Urothelium cell line (cell line): ENCODE measurements at regions not wholly inside any gene's neighbourhood (a gene's known extent, or its start where the extent isn't known, plus 50 kb on each side); places are given as distances from the start of the nearest gene placed in this dataset.
"Not testable (repeated sequence)": the region's sequence is repeated elsewhere in the genome, so short reads cannot be mapped to it uniquely, and the experiment has no call there.

Experiments used
- DNase-seq: peaks from one replicate; pipeline ENCODE4 v3.0.0; 2011; ENCODE audit warnings: low spot score, mixed read lengths
- FAIRE-seq: peaks from 2 replicates; lab custom pipeline; 2011; peaks lifted over from hg19 to GRCh38; lab: Jason Lieb, UNC

- DNase-seq (no peak), FAIRE-seq (no peak)
Observed at GRCh38 chr9:87781331-87781730, 55.4 kb downstream of the CTSL start.

DNA sequence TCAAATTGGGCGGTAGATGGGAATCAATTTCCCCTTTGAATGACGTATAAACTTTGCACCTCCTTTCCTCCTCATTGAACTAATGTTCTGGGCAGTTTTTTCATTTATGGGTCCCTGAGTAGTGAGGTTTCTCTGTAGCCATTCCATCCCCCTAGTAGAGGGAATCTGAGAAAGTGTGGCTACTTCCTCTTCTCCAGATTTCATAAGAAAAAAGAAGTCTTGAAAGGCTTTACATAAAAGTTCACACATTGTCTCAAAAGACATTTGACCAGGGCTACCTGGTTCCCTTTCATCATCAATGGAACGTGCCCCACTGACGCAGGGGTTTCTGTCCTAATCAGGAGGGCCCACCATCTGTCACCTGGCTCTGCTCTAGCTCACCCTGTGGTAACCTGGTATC, 57.3 kb downstream of the CTSL start:
- FAIRE-seq, result no peak
- no peak for DNase-seq

GRCh38 chr9:87785315-87785970, 59.5 kb downstream of the CTSL start:
- not testable (repeated sequence) for FAIRE-seq, DNase-seq

GRCh38 chr9:87786423-87786822, 60.5 kb downstream of the CTSL start:
- FAIRE-seq, result no peak
- DNase-seq, result no peak

- no peak for DNase-seq
- FAIRE-seq, result no peak
Observed at GRCh38 chr9:87786876-87787275, 61.0 kb downstream of the CTSL start.

DNA sequence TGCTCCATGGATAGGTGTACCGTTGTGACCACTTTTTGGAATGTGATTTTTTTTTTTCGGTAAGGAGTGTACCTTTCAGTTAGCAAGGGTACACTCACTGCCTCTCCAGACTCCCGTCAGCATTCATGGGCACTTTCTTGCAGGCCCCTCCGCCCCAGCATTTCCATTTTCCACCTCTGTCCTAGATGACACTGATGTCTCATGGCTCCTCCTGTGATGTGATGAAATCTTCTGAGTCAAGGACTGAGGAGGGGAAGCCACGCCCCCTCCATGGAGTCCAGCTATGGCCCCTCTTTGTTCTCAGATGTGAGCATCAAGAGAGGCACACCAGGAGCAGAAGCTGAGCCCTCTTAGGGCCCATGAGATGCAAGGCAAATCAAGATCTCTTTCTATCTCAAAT, 61.8 kb downstream of the CTSL start:
- FAIRE-seq (no peak), DNase-seq (no peak)

GRCh38 chr9:87792831-87793288, 66.9 kb downstream of the CTSL start:
- DNase-seq (peak; percentile 75), FAIRE-seq (no peak)

DNA sequence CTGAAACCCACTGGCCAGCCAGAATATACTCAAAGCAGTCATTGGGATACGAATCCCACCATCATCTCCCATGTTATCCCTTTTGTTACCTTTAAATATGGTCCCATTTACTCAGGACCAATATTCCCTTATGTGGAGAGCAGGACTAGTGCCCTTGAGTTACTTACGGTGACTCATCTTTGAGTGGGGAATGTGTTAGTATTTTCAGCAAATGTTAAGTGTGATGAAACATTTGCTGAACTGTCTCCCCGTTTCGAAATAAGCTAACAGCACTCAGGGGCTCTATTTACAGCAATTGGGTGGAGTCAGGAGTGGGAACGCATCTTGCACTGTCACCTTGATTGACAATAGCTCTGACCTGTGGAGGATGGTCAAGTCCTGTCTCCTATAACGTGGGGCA, 67.4 kb downstream of the CTSL start:
- peak; percentile 35 for DNase-seq
- FAIRE-seq, result no peak

DNA sequence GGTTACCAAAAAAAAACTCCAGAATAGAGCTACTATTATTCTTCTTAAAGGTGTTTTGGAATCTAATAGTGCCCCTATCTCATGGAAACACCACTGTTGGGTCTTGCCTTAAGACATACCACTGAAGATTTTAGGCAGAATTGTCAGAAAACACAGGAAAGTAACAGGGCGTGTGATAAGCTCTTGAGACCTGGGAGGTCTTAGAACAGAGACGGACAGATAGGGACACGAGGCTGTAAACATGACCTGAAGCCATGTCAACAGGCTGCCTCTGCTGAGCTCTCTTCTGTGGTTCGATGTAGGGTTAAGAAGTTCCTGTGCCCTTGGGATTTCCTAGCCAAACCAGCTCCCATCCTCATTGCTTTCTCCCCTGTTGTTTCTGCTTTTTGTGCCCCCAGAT, 69.3 kb downstream of the CTSL start:
- DNase-seq (no peak), FAIRE-seq (no peak)

- DNase-seq (no peak), FAIRE-seq (no peak)
Observed at GRCh38 chr9:87796196-87796595, 70.3 kb downstream of the CTSL start.

DNA sequence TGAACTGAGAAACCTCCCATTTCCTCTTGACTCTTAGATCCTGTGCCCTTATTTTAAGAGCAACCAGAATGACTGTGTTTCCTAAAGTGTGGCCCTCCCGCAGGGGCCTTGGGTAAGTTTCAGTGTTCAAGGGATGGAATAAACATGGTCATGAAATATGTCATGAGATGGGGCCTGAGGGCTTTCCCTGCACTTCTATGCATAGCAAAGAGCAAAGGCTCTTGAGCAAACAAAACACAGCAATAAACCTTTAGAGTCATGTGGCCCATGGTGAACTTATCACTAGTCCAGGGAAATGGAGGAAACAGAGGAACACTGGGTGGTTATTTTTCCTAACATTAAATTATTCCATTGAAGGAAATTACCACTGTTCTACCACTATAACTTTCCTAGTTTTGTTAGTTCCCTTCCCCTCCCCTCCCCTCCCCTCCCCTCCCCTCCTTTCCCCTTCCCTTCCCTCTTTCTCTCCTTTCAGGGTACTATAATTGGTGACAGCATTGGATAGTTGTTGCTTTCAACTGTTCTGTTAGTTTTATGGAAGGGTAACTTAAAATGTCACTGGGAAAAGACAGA, 72.4 kb downstream of the CTSL start:
- DNase-seq (no peak), FAIRE-seq (no peak)

DNA sequence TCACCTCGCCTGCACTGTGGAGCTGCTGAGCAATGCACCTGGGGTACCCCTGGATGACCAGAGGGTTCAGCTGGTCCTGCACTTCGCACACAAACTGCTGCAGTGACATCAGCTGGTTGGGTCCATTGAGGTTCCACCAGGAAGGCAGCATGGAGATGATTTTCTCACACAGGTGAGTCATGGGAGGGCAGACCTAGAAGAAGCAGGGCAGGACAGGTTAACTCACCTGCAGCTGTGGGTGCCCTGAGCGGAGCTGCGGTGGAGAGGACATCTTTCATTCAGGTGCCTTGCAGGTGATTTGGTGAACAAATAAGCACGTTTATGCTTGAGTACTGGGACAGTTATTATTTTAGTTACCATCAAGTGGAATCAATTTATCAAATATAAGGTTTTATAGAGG, 73.6 kb downstream of the CTSL start:
- FAIRE-seq, result no peak

DNA sequence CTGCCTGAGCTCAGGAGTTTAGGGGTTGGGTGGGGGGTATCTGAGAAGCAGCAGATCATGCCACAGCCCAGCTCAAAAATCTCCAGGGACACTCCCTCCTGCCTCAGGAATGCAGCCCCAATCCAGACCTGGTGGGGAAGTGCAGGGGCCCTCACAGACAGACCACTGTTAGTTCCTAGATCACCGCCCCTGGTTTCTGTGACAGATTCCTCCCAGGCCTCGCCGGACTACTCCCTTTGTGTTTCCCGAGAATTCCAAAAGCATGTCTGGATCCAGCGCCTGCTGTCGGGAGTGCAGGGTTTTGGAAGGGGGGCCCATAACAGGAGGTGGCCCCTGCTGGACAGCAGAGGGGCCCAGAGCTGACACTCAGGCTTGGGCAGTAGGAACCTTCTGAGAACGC, 74.5 kb downstream of the CTSL start:
- FAIRE-seq, result no peak
- no peak for DNase-seq

More for the DNA sequence above, 73.6 kb downstream of the CTSL start:
- no peak for DNase-seq

DNA sequence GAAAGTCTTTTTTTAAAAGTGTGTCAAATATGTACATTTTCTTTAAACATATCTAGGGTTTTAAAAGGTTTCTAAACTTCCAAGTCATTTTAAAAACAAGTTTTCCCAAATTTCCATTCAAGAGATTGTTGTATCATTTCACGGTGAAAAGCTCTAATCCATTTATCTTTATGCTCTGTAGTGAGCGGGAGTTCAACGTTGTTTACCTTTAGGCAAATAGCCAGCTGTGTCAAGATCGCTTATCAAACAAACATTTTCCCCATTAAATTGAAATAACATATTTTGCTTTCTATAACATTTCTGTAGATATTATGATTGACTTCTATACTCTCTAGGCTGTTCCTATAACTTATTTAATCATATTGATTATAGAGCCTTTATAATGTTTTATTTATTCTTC, 75.1 kb downstream of the CTSL start:
- no peak for DNase-seq
- FAIRE-seq, result no peak

DNA sequence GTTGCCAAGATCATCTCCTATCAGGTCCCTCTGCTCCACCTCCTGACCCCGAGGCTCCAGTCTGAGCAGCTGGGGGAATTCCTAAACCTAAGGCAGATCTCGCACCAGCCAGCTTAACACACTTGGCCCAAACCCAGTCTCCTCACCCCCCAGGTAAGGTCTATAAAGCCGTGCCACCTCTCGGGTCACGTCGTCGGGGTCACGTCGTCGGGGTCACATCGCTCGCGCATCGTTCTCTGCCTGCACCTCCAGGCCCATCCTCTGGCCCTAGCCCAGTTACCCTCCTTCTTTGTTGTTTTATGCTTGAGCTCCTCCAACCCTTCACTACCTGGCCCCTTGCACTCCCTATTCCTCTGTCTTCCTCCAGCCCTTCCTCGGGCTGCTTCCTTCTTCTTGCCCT, 77.2 kb downstream of the CTSL start:
- DNase-seq (no peak), FAIRE-seq (peak; percentile 88)

GRCh38 chr9:87803623-87804345, 77.9 kb downstream of the CTSL start:
- DNase-seq (no peak), FAIRE-seq (no peak)

DNA sequence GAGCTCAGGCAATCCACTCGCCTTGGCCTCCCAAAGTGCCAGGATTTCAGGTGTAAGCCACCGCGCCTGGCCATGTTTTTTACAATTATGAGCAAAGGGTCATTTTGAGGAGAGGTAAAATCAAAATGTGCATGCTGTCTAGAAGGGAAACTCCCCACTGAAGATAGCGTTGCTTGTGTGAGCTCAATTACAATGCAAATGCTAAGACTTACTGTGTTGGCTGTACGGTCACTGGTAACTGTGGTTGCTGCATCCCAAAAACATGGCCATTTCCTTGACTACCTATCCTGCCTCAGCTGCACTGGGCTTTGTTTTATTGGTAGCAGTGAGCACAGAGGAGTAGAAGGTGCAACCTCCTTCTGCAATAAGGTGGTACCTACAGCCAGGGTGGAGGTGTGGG, 77.4 kb upstream of the SPATA31E1 start:
- FAIRE-seq (no peak), DNase-seq (no peak)

- DNase-seq (no peak), FAIRE-seq (no peak)
Observed at GRCh38 chr9:87810008-87810407, 72.7 kb upstream of the SPATA31E1 start.

- FAIRE-seq, result no peak
Observed at GRCh38 chr9:87810679-87811178, 71.9 kb upstream of the SPATA31E1 start.

GRCh38 chr9:87812375-87813118, 70.1 kb upstream of the SPATA31E1 start:
- DNase-seq, result peak; percentile 57
- FAIRE-seq, result no peak

More at GRCh38 chr9:87810679-87811178, 71.9 kb upstream of the SPATA31E1 start:
- no peak for DNase-seq

GRCh38 chr9:87813119-87813463, 69.6 kb upstream of the SPATA31E1 start:
- DNase-seq, result no peak
- FAIRE-seq, result no peak
